NOMO-1 treated with DMSO at 0.1 percent for 48 hours (cell line): ENCODE measurements at regions not wholly inside any gene's neighbourhood (a gene's known extent, or its start where the extent isn't known, plus 50 kb on each side); places are given as distances from the start of the nearest gene placed in this dataset.
A peak's percentile ranks its signal among the peaks of the same experiment; 100 is the strongest.
"Not testable (repeated sequence)": the region's sequence is repeated elsewhere in the genome, so short reads cannot be mapped to it uniquely, and the experiment has no call there.

Source experiments
- DNase-seq: peaks from one replicate; lab custom pipeline; 2025; ENCODE audit not compliant: unreplicated experiment; lab: John Stamatoyannopoulos, UW

GRCh38 chr4:4668355-4669210, 126.7 kb upstream of the STX18 start:
- DNase-seq: no peak

DNA sequence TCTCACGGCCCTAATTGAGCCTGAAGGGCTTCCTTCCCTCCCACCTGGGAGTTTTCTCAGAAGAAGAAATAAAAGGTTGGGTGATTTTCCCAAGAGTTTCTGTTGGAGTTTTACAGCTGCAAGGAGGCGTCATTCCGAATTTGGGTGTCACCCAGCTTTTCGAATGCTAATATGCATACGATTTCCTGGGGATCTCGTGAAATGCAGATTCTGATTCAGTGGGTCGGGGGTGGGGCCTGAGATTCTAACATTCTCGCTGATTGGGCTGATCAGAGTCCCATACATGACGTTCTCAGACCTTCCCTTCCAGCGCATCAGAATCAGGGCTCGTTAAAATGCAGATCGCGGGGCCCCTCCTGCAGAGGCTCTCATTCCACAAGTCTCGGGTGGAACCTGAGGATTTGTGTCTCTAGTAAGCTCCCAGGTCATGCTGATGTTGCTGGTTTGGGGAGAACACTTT, 125.8 kb upstream of the STX18 start:
- DNase-seq: no peak

GRCh38 chr4:4666693-4667621, 125.1 kb upstream of the STX18 start:
- DNase-seq: no peak

DNA sequence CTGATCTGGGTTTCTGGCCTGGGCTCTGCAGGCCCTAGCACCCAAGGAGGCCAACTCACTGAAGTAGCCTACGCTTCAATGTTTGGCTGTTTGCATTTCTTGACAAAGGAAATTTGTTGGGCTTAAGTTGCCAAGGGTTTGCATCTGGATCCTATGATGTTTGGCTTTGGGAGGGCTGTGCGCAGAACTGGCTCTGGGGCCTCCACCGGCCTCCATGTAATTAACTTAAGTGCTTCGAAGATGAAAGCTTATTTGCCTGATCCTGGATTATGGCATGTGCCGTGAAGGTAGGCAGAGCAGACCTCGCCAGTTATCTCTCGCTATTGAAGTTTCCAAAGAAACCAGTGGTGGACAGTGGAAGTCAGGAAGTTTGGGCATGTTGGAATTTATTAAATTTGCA, 124.3 kb upstream of the STX18 start:
- DNase-seq: no peak

DNA sequence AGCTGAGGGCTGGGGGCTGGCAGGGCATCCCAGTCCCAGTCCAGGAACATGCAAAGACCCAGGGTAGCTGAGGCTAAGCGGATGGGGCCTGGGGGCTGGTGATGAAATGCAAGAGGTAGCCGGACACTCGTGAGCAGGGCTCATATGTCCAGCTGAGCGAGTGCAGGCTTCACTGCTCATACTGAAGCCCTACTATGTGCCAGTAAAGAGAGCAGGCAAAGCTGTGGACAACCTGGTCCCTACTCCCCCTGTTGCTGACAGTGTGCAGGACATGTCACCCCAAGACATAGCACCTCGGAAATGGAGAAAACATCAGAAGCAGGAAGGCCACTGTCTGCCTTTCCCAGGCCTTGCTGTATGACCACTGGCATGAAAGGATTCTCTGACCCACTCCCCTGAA, 122.4 kb upstream of the STX18 start:
- no peak for DNase-seq

- DNase-seq: no peak
Observed at GRCh38 chr4:4663028-4663427, 121.2 kb upstream of the STX18 start.

DNA sequence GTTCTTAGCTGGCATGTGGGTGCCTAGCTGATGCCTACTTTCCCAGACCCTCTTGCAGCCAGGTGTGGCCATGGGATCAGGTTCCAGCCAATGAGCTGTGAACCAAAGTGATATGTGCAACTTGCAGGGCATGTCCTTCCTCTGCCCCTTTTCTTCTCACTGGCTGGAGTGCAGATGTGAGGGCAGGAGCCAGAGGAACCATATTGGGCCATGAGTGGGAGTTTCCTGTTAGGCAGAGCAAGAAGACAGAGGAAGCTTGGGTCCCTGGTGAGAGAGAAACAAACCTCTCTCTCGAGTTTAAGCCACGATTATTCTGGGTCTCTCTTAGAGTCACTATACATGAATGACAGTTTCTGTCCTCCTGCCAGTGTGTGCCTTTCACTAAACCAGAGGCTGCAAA, 120.4 kb upstream of the STX18 start:
- DNase-seq: no peak

- DNase-seq: peak; percentile 65
Observed at GRCh38 chr4:4659871-4660651, 118.2 kb upstream of the STX18 start.

GRCh38 chr4:4658052-4658451, 116.2 kb upstream of the STX18 start:
- DNase-seq: no peak

GRCh38 chr4:4656977-4657376, 115.1 kb upstream of the STX18 start:
- DNase-seq: no peak

- no peak for DNase-seq
Observed at GRCh38 chr4:4655901-4656300, 114.1 kb upstream of the STX18 start.

DNA sequence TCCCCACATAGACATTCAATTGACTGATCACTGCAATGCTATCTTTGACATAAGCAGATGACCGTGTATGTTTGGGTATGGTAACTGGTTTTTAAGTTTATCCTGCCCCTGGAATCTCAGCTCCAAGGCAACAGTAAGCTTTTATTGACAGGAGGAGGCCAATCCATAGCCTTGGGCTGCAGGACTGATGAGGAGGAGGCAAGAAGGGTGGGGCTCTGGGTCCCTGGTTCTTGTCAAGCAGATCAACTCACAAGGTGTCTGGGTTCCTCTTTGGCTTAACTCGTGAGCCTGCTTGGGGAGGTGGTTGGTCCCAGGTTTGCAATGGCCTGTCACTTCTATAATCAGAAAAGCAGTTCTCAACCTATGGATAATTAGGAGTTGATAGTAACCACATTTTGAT, 113.2 kb upstream of the STX18 start:
- no peak for DNase-seq

GRCh38 chr4:4651811-4652755, 110.2 kb upstream of the STX18 start:
- DNase-seq: no peak

DNA sequence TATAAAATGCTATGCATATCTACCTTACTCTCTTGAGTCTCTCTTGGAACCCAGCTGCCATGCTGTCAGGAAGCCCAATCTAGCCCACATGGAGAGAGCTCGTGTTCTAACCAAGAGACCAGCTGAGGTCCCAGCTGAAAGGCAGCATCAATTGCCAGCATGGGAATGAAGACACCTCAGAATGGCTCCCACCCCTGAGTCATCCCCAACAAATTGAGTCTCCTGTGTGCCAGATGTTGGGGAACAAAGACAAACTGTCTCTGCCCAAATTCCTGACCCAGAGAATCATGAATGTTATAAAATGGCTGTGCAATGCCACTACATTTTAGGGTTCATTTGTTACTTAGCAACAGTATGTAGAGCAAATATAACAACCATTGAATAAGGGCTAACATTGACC, 105.2 kb upstream of the STX18 start:
- DNase-seq: no peak

DNA sequence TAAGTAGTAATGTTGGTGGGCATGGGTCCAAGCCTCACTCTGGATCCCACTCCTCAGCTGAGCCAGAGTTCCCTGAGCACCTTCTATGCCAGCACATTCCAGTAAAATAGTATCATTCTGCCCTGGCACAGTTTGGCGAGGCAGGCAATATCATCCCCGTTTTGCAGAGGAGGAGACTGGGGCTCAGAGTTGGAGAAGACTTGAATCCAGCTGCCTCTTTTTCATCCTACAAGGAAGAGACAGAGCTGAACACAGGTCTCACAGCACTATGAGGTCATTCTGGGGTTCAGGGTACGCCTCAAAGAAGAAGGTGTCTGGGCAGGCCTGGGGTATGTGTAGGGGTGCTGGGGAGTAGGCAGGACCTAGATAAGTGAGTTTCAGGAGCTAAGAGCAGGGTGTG, 103.9 kb upstream of the STX18 start:
- no peak for DNase-seq

DNA sequence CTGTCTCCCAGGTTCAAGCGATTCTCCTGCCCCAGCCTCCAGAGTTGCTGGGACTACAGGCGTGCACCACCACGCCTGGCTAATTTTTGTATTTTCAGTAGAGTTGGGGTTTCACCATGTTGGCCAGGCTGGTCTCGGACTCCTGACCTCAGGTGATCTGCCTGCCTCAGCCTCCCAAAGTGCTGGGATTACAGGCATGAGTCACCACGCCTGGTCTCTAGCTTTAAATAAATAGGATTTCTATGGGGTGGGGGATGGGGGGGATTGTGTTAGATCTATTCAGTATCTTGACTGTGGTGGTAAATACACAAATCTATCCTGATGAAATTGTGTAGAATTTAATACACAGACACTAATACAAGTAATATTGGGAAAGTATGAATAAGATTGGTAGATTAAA, 102.4 kb upstream of the STX18 start:
- DNase-seq: not testable (repeated sequence)

DNA sequence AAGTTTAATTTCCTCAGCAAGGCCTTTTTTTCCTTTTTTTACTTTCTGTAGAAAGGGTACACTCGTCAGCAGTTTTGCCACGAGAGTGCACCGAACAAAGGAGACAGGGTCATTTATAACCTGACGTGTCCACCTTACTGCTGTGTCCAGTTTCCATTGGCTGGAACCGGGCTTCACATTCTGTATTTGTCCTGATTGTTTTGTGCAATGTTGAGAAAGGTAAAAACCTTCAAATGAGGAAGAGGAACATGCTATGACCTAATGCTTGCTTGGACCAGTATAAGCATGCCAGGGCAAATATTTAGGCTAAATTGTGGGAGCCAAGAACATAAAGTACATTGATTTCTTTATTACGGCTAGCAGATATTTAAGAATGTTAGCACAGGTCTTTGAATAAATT, 101.9 kb upstream of the STX18 start:
- DNase-seq: not testable (repeated sequence)

- DNase-seq: no peak
Observed at GRCh38 chr4:4643306-4643705, 101.5 kb upstream of the STX18 start.

DNA sequence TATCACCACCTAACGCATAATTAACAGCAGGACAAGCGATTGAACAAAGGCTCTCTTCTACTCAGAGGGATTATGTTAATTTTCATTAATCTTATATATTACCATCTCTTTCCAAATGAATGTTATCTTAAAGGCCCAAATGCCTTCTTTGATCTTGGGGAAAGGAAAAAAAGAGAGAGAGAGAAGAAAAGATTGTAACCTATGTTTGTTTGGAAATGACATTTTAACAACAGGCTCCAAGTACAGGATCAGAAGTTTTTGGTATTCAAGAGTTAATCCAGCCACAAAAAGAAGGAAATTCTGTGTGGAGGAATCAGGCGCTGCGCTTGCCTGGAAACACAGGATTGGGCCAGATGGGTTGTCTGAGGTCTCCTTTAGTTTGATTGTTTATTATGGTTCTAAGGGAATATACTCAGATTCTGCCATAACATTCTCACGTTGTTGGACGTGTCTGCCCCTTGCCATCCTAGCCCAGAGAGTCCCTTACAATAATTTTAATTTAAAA, 100.7 kb upstream of the STX18 start:
- no peak for DNase-seq
